Activated CD8-positive, alpha-beta T cell treated with anti-CD3 and anti-CD28 coated beads, Interleukin-2, amount 10 ng/mL, durations not matched to agents 7 days and 5 days (primary cell): ENCODE measurements at regions not wholly inside any gene's neighbourhood (a gene's known extent, or its start where the extent isn't known, plus 50 kb on each side); places are given as distances from the start of the nearest gene placed in this dataset.
"Not testable (repeated sequence)": the region's sequence is repeated elsewhere in the genome, so short reads cannot be mapped to it uniquely, and the experiment has no call there.

Source experiments
- ATAC-seq: fragments of 150-1000 bp; cut with Tn5 transposase; one replicate; pipeline ENCODE4 v1.10.0; 2021; ENCODE audit warnings: moderate library complexity
- CTCF ChIA-PET: fragments of 350-600 bp; sonication (Branson Sonifier 250); formaldehyde crosslinking; loops from one replicate; lab custom pipeline; 2021; ENCODE audit warnings: antibody characterized with exemption; lab: Charles Lee
- POLR2A ChIA-PET: fragments of 350-600 bp; sonication (Branson Sonifier 250); formaldehyde crosslinking; loops from one replicate; lab custom pipeline; 2021; ENCODE audit warnings: antibody characterized with exemption; lab: Charles Lee
- DNase-seq: peaks from one replicate; pipeline ENCODE4 v3.0.0-alpha.2; 2020
- H3K27ac Mint-ChIP-seq: one replicate; pipeline ENCODE4 v1.8.0; 2021; ENCODE audit warnings: mild to moderate bottlenecking, mixed read lengths
- H3K27me3 Mint-ChIP-seq: one replicate; pipeline ENCODE4 v1.8.0; 2021; ENCODE audit warnings: low read depth, mixed read lengths
- H3K36me3 Mint-ChIP-seq: one replicate; pipeline ENCODE4 v1.8.0; 2021; ENCODE audit warnings: low read depth, mixed read lengths
- H3K4me1 Mint-ChIP-seq: one replicate; pipeline ENCODE4 v1.8.0; 2021; ENCODE audit warnings: low read depth, mixed read lengths
- H3K4me3 Mint-ChIP-seq: one replicate; pipeline ENCODE4 v1.8.0; 2021; ENCODE audit warnings: mild to moderate bottlenecking, mixed read lengths
- H3K9me3 Mint-ChIP-seq: one replicate; pipeline ENCODE4 v1.8.0; 2022; ENCODE audit warnings: mixed read lengths; ENCODE audit not compliant: insufficient read depth

DNA sequence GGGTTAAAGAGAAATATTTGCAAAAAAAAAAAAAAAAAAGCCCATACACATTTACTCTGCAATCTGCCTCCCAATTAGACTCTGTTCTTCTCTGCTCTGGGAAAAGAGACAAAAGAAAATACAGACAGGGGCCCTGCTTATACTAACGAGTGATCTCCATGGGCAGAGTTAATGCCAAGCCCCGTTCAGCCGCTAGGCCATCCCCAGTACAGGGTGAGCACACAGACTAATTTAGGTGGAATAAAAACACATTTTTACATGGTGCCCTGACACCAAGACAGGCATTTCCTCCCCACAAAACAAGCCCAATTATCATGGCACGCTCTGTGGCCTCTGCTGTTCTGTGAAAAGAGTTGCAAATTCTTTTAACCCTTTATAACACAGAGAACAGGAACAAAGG lies 356.3 kb upstream of the C16orf82 start:
- no peaks in the 10 kb centered on the region for H3K9me3 Mint-ChIP-seq
- peaks cover 5% of the 10 kb centered on the region for H3K4me1 Mint-ChIP-seq
- H3K36me3 Mint-ChIP-seq: no peaks in the 10 kb centered on the region
- H3K27ac Mint-ChIP-seq: no peak overlapping the region
- DNase-seq (no peak), ATAC-seq (no peak)
- CTCF ChIA-PET: no interaction called here
- H3K27me3 Mint-ChIP-seq: peaks cover 3% of the 10 kb centered on the region
- no peak overlapping the region for H3K4me3 Mint-ChIP-seq
- POLR2A ChIA-PET: no interaction called here

DNA sequence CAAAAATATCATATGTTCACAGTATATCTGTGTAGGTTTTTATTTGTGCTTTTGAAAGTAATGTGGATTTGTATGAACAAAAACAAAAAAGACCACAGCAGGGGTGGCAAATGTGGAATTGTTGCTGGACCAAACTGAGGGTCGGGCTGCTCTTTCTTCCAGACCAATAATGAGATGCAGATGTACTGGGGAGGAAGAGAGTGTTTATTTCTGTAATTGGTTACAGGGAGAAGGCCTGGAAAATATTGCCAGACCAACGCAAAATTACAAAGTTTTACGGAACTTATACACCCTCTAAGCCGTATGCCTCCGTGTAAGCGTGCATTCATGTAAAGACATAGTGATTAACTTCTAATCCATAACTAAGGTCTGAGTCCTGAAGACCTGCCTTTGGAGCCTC lies 353.9 kb upstream of the C16orf82 start:
- Mint-ChIP-seq H3K27ac (no peak overlapping the region), H3K36me3 (no peaks in the 10 kb centered on the region), H3K4me1 (peaks cover 5% of the 10 kb centered on the region), H3K27me3 (no peaks in the 10 kb centered on the region), H3K9me3 (no peaks in the 10 kb centered on the region), H3K4me3 (no peak overlapping the region)
- no peak for DNase-seq
- CTCF ChIA-PET: no interaction called here
- no peak for ATAC-seq
- POLR2A ChIA-PET: no interaction called here

DNA sequence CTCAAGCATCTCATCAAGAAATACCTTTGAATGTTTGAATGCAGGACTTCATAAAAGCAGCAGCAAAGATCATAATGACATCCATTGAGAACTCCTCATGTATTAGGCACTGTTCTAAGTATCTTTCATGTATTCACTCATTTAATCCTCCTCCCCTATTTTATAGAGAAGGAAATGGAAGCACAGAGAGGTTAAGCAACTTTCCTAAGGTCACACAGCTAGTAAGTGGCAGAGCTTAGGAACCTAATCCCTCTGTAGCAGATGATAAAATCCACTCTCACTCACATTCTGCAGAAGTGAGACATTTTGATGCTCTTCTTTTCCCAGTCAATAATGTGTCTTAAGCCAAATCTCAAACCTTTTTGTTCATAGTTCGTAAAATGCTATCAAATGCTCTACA lies 350.8 kb upstream of the C16orf82 start:
- no peaks in the 10 kb centered on the region for H3K36me3 Mint-ChIP-seq
- H3K27ac Mint-ChIP-seq: no peak overlapping the region
- H3K27me3 Mint-ChIP-seq: no peaks in the 10 kb centered on the region
- peaks cover 2% of the 10 kb centered on the region for H3K4me1 Mint-ChIP-seq
- ATAC-seq: no peak
- ChIA-PET POLR2A (no interaction called here), CTCF (no interaction called here)
- no peaks in the 10 kb centered on the region for H3K9me3 Mint-ChIP-seq
- H3K4me3 Mint-ChIP-seq: no peak overlapping the region
- no peak for DNase-seq

DNA sequence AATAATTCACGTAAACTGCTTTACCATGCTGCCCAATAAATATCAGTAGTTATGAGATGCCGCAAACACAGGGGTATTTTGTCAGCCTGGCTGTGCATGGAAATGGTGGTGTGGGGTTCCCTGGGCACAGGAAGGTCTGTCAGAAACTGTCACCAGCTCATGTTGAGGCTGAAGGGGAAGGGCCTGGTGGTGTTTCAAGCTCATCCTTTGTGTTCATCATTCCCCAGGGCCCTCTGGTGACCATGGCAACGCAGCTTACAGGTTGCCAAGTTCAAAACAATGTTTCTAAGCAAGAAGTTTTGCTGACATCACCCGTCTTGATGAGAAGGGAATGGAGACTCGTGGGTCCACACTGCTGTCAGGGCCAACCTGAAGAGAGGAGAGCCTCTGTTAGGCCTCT lies 348.9 kb upstream of the C16orf82 start:
- DNase-seq: no peak
- CTCF ChIA-PET: no interaction called here
- Mint-ChIP-seq H3K27me3 (no peaks in the 10 kb centered on the region), H3K4me1 (no peaks in the 10 kb centered on the region), H3K27ac (no peak overlapping the region), H3K4me3 (no peak overlapping the region), H3K9me3 (no peaks in the 10 kb centered on the region), H3K36me3 (no peaks in the 10 kb centered on the region)
- POLR2A ChIA-PET: no interaction called here
- ATAC-seq: no peak

DNA sequence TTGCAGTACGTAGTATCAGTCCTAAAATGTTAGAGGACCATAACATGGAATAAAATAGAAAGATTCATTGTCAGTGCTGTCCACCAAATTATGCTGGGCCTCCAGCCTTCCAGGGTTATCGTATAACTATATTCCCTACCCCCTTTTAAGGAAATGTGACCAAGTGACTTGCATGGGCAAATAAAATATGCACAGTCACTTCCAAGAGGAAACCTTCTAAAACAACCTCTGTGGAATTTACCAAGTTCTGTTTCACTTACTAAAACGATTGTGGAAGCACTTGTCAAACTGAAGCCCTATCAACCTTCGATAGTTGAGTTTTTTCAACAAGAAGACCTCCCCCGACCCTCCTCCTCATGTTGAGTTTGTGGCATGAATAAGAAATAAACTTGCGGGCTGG lies 345.4 kb upstream of the C16orf82 start:
- Mint-ChIP-seq H3K27me3 (no peaks in the 10 kb centered on the region), H3K4me1 (no peaks in the 10 kb centered on the region), H3K27ac (no peak overlapping the region), H3K36me3 (no peaks in the 10 kb centered on the region), H3K9me3 (no peaks in the 10 kb centered on the region), H3K4me3 (no peak overlapping the region)
- ChIA-PET CTCF (no interaction called here), POLR2A (no interaction called here)
- ATAC-seq: no peak
- no peak for DNase-seq

DNA sequence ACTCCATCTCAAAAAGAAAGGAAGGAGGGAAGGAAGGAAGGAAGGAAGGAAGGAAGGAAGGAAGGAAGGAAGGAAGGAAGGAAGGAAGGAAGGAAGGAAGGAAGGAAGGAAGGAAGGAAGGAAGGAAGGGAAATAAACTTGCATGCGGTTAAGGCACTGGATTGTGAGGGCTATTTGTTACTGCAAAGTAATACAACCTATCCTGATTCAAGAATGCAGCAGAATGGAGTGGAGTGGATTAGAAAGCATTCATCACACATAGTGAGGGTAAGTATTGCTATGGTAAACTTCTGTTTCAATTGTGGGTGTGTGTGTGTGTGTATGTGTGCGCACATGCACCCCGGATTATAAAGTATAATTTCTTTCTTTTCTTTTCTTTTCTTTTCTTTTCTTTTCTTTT lies 344.8 kb upstream of the C16orf82 start:
- H3K4me1 Mint-ChIP-seq, H3K4me3 Mint-ChIP-seq, CTCF ChIA-PET, POLR2A ChIA-PET, ATAC-seq, H3K36me3 Mint-ChIP-seq, H3K9me3 Mint-ChIP-seq, H3K27me3 Mint-ChIP-seq, H3K27ac Mint-ChIP-seq, DNase-seq: not testable (repeated sequence)

DNA sequence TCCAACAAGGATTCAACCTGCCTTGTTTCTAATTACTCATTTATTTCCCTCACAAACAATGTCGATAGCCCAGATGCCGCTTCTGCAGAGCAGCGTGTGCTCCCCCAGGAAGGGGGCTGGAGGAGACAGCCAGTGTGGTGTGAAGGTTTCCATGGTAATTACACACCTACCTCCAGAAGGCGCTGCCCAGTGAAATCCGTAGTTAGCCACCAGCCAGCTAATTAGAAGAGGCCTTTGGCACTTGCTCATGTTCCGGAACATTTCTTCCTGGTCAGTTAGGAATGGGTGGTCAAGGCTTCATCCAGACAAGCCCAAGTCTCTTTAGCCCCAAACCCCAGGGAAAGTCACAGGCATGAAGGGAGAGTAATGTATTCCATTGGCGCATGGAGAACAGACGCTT lies 342.5 kb upstream of the C16orf82 start:
- Mint-ChIP-seq H3K9me3 (no peaks in the 10 kb centered on the region), H3K27ac (no peak overlapping the region), H3K27me3 (peaks cover 7% of the 10 kb centered on the region), H3K36me3 (no peaks in the 10 kb centered on the region), H3K4me3 (no peak overlapping the region), H3K4me1 (no peaks in the 10 kb centered on the region)
- ChIA-PET POLR2A (no interaction called here), CTCF (no interaction called here)
- ATAC-seq (no peak), DNase-seq (no peak)

DNA sequence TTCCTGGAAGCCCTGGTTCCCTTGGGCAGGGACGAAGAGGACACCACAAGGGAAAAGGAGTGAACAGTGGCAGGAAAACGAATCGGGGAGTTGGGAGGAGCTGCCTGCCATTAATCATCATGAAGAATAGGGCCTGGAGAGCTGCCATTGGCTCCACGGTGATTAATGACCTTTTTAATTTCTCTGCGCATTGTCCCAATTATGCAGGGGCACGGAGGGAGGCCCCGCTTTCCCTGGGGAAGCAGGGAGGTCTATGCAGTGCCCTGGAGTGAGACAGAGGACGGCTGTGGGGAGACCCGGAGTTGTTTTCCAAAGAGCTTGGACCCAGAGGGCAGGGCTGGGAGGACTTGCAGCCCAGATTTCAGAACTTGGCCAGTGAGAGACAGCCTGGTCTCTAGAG lies 338.9 kb upstream of the C16orf82 start:
- no peak for ATAC-seq
- no peaks in the 10 kb centered on the region for H3K9me3 Mint-ChIP-seq
- POLR2A ChIA-PET: no interaction called here
- H3K4me1 Mint-ChIP-seq: no peaks in the 10 kb centered on the region
- no peak overlapping the region for H3K27ac Mint-ChIP-seq
- no peak for DNase-seq
- CTCF ChIA-PET: no interaction called here
- no peaks in the 10 kb centered on the region for H3K36me3 Mint-ChIP-seq
- H3K27me3 Mint-ChIP-seq: peaks cover 7% of the 10 kb centered on the region
- H3K4me3 Mint-ChIP-seq: no peak overlapping the region

DNA sequence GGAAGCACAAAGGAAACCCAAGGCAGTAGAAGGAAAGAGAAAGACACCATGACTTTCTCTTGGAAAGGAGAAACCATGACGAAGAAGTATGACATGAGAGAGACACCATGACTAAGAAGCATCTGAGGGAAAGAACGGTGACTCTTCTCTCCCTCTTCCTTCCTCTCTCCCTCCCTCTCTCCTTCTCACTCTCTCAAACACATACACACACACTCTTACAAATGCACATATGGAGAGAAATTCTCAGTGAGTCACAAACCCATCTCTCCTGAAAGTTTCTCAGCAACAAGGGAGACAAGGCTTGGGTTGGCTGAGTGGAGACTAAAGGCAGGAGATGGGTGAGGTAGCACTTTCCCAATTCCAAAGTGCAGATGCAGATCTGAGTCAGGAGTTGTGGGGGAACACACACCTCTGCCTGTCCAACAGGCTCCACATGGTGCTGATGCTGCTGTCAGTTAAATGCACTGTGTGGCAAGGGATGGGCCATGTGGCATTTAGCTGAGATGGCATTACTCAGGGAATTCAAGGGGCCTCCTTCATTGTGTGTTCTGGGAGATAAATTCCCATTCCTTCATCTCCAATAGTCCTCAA lies 336.7 kb upstream of the C16orf82 start:
- no peak for DNase-seq
- Mint-ChIP-seq H3K27ac (no peak overlapping the region), H3K9me3 (no peaks in the 10 kb centered on the region), H3K27me3 (peaks cover 7% of the 10 kb centered on the region), H3K36me3 (no peaks in the 10 kb centered on the region), H3K4me1 (no peaks in the 10 kb centered on the region), H3K4me3 (no peak overlapping the region)
- POLR2A ChIA-PET: no interaction called here
- CTCF ChIA-PET: no interaction called here
- no peak for ATAC-seq

DNA sequence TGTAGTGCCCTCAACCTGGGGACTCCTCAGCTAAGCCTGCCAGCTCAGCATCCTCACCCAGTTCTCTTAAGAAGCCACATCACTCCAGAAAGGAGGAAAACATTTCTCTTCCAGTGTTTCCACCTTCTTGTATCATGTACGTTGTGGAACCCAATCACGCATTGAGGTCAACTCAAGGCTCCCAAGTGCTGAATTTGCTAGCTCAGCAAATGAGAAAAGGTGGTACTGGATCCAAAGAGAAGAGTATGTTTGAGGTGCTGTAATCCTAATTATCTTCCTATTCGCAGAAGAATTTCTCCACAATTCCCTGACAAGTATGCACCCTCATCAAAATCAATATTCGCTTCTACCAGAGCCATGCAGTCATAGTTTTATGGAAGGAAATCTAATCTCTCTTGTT lies 335.0 kb upstream of the C16orf82 start:
- Mint-ChIP-seq H3K4me3 (no peak overlapping the region), H3K4me1 (no peaks in the 10 kb centered on the region), H3K27me3 (peaks cover 7% of the 10 kb centered on the region), H3K9me3 (no peaks in the 10 kb centered on the region), H3K36me3 (no peaks in the 10 kb centered on the region), H3K27ac (no peak overlapping the region)
- ChIA-PET POLR2A (no interaction called here), CTCF (no interaction called here)
- DNase-seq (no peak), ATAC-seq (no peak)

DNA sequence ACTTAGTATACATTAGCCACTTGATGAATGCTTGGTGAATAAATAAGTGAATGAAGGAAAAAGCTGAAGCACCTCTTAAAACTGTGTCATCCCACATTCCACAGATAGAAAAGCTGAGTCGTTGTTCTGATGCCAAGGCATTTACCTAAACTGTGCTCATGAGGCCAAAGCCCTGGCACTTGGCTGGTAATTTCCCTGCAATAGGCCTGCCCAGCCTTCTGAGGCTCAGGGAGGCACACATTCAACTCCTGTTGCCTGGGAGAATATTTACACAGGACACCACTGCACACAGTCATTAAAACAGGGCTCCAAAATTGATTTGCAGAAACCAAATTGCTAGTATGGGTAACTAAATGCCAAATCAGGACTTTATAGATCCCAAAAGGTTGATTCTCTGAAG lies 333.0 kb upstream of the C16orf82 start:
- DNase-seq: no peak
- no peaks in the 10 kb centered on the region for H3K9me3 Mint-ChIP-seq
- no peak for ATAC-seq
- H3K27ac Mint-ChIP-seq: no peak overlapping the region
- no peak overlapping the region for H3K4me3 Mint-ChIP-seq
- peaks cover 8% of the 10 kb centered on the region for H3K27me3 Mint-ChIP-seq
- POLR2A ChIA-PET: no interaction called here
- no peaks in the 10 kb centered on the region for H3K4me1 Mint-ChIP-seq
- CTCF ChIA-PET: no interaction called here
- no peaks in the 10 kb centered on the region for H3K36me3 Mint-ChIP-seq

DNA sequence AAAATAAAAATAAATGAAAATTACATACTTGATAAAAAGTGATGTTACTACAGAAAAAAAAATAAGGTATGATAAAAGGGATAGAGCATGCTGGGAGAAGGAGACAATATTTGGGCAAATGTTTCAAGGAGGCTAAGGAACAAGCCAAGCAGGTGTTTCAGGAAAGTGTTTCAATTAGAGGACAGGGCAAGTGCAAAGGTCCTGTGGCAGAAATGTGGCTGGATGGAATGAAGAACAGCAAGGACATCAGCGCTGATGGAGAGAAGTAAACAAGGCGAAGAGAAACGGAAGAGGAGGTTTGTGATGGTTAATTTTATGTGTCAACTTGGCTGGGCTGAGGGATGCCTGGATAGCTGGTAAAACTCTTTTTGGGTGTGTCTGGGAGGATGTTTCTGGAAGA lies 331.2 kb upstream of the C16orf82 start:
- ChIA-PET CTCF (no interaction called here), POLR2A (no interaction called here)
- Mint-ChIP-seq H3K36me3 (no peaks in the 10 kb centered on the region), H3K27ac (no peak overlapping the region), H3K4me3 (no peak overlapping the region), H3K27me3 (peaks cover 6% of the 10 kb centered on the region), H3K4me1 (no peaks in the 10 kb centered on the region), H3K9me3 (no peaks in the 10 kb centered on the region)
- ATAC-seq (no peak), DNase-seq (no peak)

DNA sequence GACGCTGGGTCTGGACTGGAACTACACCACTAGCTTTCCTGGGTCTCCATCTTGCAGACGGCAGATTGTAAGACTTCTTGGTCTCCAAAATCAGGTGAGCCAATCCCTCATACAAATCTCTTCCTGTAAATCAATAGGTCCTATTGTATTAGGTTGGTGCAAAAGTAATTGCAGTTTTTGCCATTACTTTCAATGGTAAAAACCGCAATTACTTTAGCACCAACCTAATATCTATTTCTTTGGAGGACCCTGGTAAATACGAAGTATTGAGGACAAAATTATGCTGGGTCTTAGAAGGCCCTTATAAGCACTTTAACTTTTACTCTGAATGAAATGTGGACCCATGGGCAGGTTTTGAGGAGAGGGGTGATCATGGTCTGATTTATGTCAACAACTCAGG lies 330.6 kb upstream of the C16orf82 start:
- no peaks in the 10 kb centered on the region for H3K9me3 Mint-ChIP-seq
- no peaks in the 10 kb centered on the region for H3K4me1 Mint-ChIP-seq
- H3K27me3 Mint-ChIP-seq: peaks cover 6% of the 10 kb centered on the region
- POLR2A ChIA-PET: no interaction called here
- ATAC-seq (no peak), DNase-seq (no peak)
- no peak overlapping the region for H3K4me3 Mint-ChIP-seq
- CTCF ChIA-PET: no interaction called here
- H3K36me3 Mint-ChIP-seq: no peaks in the 10 kb centered on the region
- no peak overlapping the region for H3K27ac Mint-ChIP-seq
